Effector memory CD8-positive, alpha-beta T cell (primary cell): ENCODE measurements at regions not wholly inside any gene's neighbourhood (a gene's known extent, or its start where the extent isn't known, plus 50 kb on each side); places are given as distances from the start of the nearest gene placed in this dataset.
"Not testable (repeated sequence)": the region's sequence is repeated elsewhere in the genome, so short reads cannot be mapped to it uniquely, and the experiment has no call there.

ENCODE experiments used
- ATAC-seq: fragments of 150-1000 bp; cut with Tn5 transposase; replicated peaks from 2 replicates; pipeline ENCODE4 v1.10.0; 2021; ENCODE audit warnings: mild to moderate bottlenecking, moderate library complexity
- DNase-seq, 3 experiments: peaks; one replicate each; pipeline ENCODE4 v3.0.0; 2021
- H3K27ac Mint-ChIP-seq, 2 donors: one replicate each; pipeline ENCODE4 v1.8.0; 2022; ENCODE audit warnings: mild to moderate bottlenecking in 2 of 2, mixed read lengths in 2 of 2, moderate library complexity in 2 of 2
- H3K27me3 Mint-ChIP-seq, 2 donors: one replicate each; pipeline ENCODE4 v1.8.0; 2022; ENCODE audit warnings: mixed read lengths in 2 of 2
- H3K36me3 Mint-ChIP-seq: one replicate; pipeline ENCODE4 v1.8.0; 2022; ENCODE audit warnings: mild to moderate bottlenecking, moderate library complexity, mixed read lengths; ENCODE audit not compliant: insufficient read depth
- H3K4me1 Mint-ChIP-seq, 2 donors: one replicate each; pipeline ENCODE4 v1.8.0; 2022; ENCODE audit warnings: low read depth in 2 of 2, mixed read lengths in 2 of 2
- H3K4me3 Mint-ChIP-seq, 2 donors: one replicate each; pipeline ENCODE4 v1.8.0; 2022; ENCODE audit warnings: mild to moderate bottlenecking in 2 of 2, mixed read lengths in 2 of 2, moderate library complexity in 2 of 2
- H3K9me3 Mint-ChIP-seq, 2 donors: one replicate each; pipeline ENCODE4 v1.8.0; 2022; ENCODE audit warnings: mixed read lengths in 2 of 2

- Mint-ChIP-seq H3K27ac (no peak overlapping the region), H3K36me3 (no peaks in the 10 kb centered on the region), H3K4me3 (no peak overlapping the region), H3K9me3 (no peaks in the 10 kb centered on the region), H3K4me1 (no peaks in the 10 kb centered on the region), H3K27me3 (no peaks in the 10 kb centered on the region)
- DNase-seq (no peak), ATAC-seq (no peak)
These were observed 198.7 kb downstream of the ZC3H11B start for GRCh38 chr1:219414250-219414649.

- no peaks in the 10 kb centered on the region for H3K4me1 Mint-ChIP-seq
- DNase-seq: no peak
- H3K4me3 Mint-ChIP-seq: no peak overlapping the region
- H3K27ac Mint-ChIP-seq: no peak overlapping the region
- ATAC-seq: no peak
- H3K27me3 Mint-ChIP-seq: no peaks in the 10 kb centered on the region
- H3K36me3 Mint-ChIP-seq: no peaks in the 10 kb centered on the region
- H3K9me3 Mint-ChIP-seq: no peaks in the 10 kb centered on the region
These were observed 199.4 kb downstream of the ZC3H11B start for GRCh38 chr1:219413536-219413935.

- Mint-ChIP-seq H3K4me1 (no peaks in the 10 kb centered on the region), H3K9me3 (no peaks in the 10 kb centered on the region), H3K4me3 (no peak overlapping the region), H3K27ac (no peak overlapping the region), H3K36me3 (no peaks in the 10 kb centered on the region), H3K27me3 (no peaks in the 10 kb centered on the region)
- ATAC-seq (no peak), DNase-seq (no peak)
These were observed 200.1 kb downstream of the ZC3H11B start for GRCh38 chr1:219412772-219413171.

- not testable (repeated sequence) for H3K4me1 Mint-ChIP-seq, H3K36me3 Mint-ChIP-seq, H3K9me3 Mint-ChIP-seq, H3K27me3 Mint-ChIP-seq, H3K27ac Mint-ChIP-seq, H3K4me3 Mint-ChIP-seq, DNase-seq, ATAC-seq
These were observed 202.2 kb downstream of the ZC3H11B start for GRCh38 chr1:219410721-219411120.

- Mint-ChIP-seq H3K27ac (no peak overlapping the region), H3K4me3 (no peak overlapping the region), H3K36me3 (no peaks in the 10 kb centered on the region), H3K27me3 (peaks cover 2 to 14% of the 10 kb centered on the region in 2 donors), H3K9me3 (no peaks in the 10 kb centered on the region), H3K4me1 (no peaks in the 10 kb centered on the region)
- ATAC-seq: no peak
- no peak for DNase-seq
These were observed 207.2 kb downstream of the ZC3H11B start for GRCh38 chr1:219405531-219406331.

- DNase-seq (no peak), ATAC-seq (no peak)
- H3K4me3 Mint-ChIP-seq: no peak overlapping the region
- no peaks in the 10 kb centered on the region for H3K4me1 Mint-ChIP-seq
- H3K27ac Mint-ChIP-seq: no peak overlapping the region
- no peaks in the 10 kb centered on the region for H3K36me3 Mint-ChIP-seq
- peaks cover 9 to 22% of the 10 kb centered on the region in 2 donors for H3K27me3 Mint-ChIP-seq
- peaks cover 0 to 8% of the 10 kb centered on the region in 2 donors for H3K9me3 Mint-ChIP-seq
These were observed 208.3 kb downstream of the ZC3H11B start for GRCh38 chr1:219404629-219405028.

GRCh38 chr1:219402925-219403324, 210.0 kb downstream of the ZC3H11B start:
- H3K27ac Mint-ChIP-seq: no peak overlapping the region
- peaks cover 9 to 22% of the 10 kb centered on the region in 2 donors for H3K27me3 Mint-ChIP-seq
- no peak for DNase-seq
- H3K36me3 Mint-ChIP-seq: no peaks in the 10 kb centered on the region
- ATAC-seq: no peak
- H3K9me3 Mint-ChIP-seq: peaks cover 4 to 8% of the 10 kb centered on the region in 2 donors
- H3K4me3 Mint-ChIP-seq: no peak overlapping the region
- no peaks in the 10 kb centered on the region for H3K4me1 Mint-ChIP-seq

- no peak overlapping the region for H3K4me3 Mint-ChIP-seq
- H3K4me1 Mint-ChIP-seq: no peaks in the 10 kb centered on the region
- H3K9me3 Mint-ChIP-seq: peaks cover 8 to 9% of the 10 kb centered on the region in 2 donors
- DNase-seq (no peak), ATAC-seq (no peak)
- H3K27me3 Mint-ChIP-seq: peaks cover 9 to 22% of the 10 kb centered on the region in 2 donors
- no peak overlapping the region for H3K27ac Mint-ChIP-seq
- H3K36me3 Mint-ChIP-seq: no peaks in the 10 kb centered on the region
These were observed 210.9 kb downstream of the ZC3H11B start for GRCh38 chr1:219401724-219402625.

GRCh38 chr1:219399446-219399845, 213.5 kb downstream of the ZC3H11B start:
- H3K27me3 Mint-ChIP-seq: peaks cover 9 to 22% of the 10 kb centered on the region in 2 donors
- no peaks in the 10 kb centered on the region for H3K36me3 Mint-ChIP-seq
- H3K27ac Mint-ChIP-seq: no peak overlapping the region
- DNase-seq (no peak), ATAC-seq (no peak)
- no peak overlapping the region for H3K4me3 Mint-ChIP-seq
- H3K9me3 Mint-ChIP-seq: peaks cover 14 to 19% of the 10 kb centered on the region in 2 donors
- no peaks in the 10 kb centered on the region for H3K4me1 Mint-ChIP-seq

- H3K9me3 Mint-ChIP-seq: peaks cover 14 to 19% of the 10 kb centered on the region in 2 donors
- no peak for DNase-seq
- no peak for ATAC-seq
These were observed 214.0 kb downstream of the ZC3H11B start for GRCh38 chr1:219398815-219399396.

GRCh38 chr1:219397511-219397910, 215.4 kb downstream of the ZC3H11B start:
- H3K4me3 Mint-ChIP-seq: no peak overlapping the region
- peaks cover 14 to 19% of the 10 kb centered on the region in 2 donors for H3K9me3 Mint-ChIP-seq
- no peaks in the 10 kb centered on the region for H3K36me3 Mint-ChIP-seq
- no peak for DNase-seq
- no peaks in the 10 kb centered on the region for H3K4me1 Mint-ChIP-seq
- H3K27ac Mint-ChIP-seq: no peak overlapping the region
- peaks cover 9 to 11% of the 10 kb centered on the region in 2 donors for H3K27me3 Mint-ChIP-seq
- no peak for ATAC-seq

More at GRCh38 chr1:219398815-219399396, 214.0 kb downstream of the ZC3H11B start:
- Mint-ChIP-seq H3K4me1 (no peaks in the 10 kb centered on the region), H3K4me3 (no peak overlapping the region), H3K36me3 (no peaks in the 10 kb centered on the region), H3K27me3 (peaks cover 9 to 22% of the 10 kb centered on the region in 2 donors), H3K27ac (no peak overlapping the region)

GRCh38 chr1:219391297-219391696, 217.6 kb downstream of the LYPLAL1 start:
- ATAC-seq: no peak
- no peaks in the 10 kb centered on the region for H3K36me3 Mint-ChIP-seq
- no peak overlapping the region for H3K27ac Mint-ChIP-seq
- H3K9me3 Mint-ChIP-seq: peaks cover 3% of the 10 kb centered on the region in 2 donors
- H3K27me3 Mint-ChIP-seq: no peaks in the 10 kb centered on the region
- DNase-seq: no peak
- no peaks in the 10 kb centered on the region for H3K4me1 Mint-ChIP-seq
- no peak overlapping the region for H3K4me3 Mint-ChIP-seq

GRCh38 chr1:219387211-219387610, 213.5 kb downstream of the LYPLAL1 start:
- DNase-seq: no peak
- H3K36me3 Mint-ChIP-seq: no peaks in the 10 kb centered on the region
- no peaks in the 10 kb centered on the region for H3K27me3 Mint-ChIP-seq
- no peak for ATAC-seq
- no peak overlapping the region for H3K27ac Mint-ChIP-seq
- no peak overlapping the region for H3K4me3 Mint-ChIP-seq
- no peaks in the 10 kb centered on the region for H3K4me1 Mint-ChIP-seq
- H3K9me3 Mint-ChIP-seq: no peaks in the 10 kb centered on the region
